ENCODE measurements at regions not wholly inside any gene's neighbourhood (a gene's known extent, or its start where the extent isn't known, plus 50 kb on each side); places are given as distances from the start of the nearest gene placed in this dataset.

DNA sequence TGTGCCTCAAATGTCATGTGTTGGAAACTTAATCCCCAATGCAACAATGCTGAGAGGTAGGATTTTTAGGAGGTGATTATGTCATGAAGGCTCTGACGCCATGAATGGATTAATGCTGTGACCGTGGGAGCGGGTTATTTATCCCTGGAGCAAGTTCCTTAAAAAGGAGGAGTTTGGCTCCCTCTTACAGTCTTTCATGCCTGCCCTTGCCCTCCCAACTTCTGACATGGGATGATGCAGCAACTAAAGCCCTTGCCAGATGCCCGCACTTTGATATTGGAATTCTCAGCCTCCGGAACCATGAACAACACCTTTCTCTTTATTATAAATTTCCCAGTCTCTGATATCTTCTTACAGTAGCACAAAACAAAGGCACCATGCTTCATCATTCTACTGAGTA, 685.3 kb upstream of the CHRM3 start:
- no peak for TF ChIP-seq CTCF (IDR thresholded peaks at IDR 0.05)
- no peak for TF ChIP-seq EZH2 (IDR thresholded peaks at IDR 0.05; ENCODE audit: borderline replicate concordance, insufficient read depth, low read depth, low read length, poor library complexity, severe bottlenecking)

Measured in B cell (primary cell).